WTC11 (cell line): ENCODE measurements at regions not wholly inside any gene's neighbourhood (a gene's known extent, or its start where the extent isn't known, plus 50 kb on each side); places are given as distances from the start of the nearest gene placed in this dataset.

ENCODE experiments used
- ATF3 ChIP-seq: sonication (generic); formaldehyde crosslinking; conservative IDR thresholded peaks from 2 replicates; pipeline ENCODE4 v1.8.1; 2022; ENCODE audit warnings: mild to moderate bottlenecking, missing genetic modification reagents
- CTCF ChIP-seq: fragments of 200-600 bp; IDR thresholded peaks from 2 replicates; pipeline ENCODE4 v1.8.0; 2022; ENCODE audit warnings: antibody characterized with exemption
- E2F1 ChIP-seq: sonication (generic); formaldehyde crosslinking; IDR thresholded peaks from 2 replicates; pipeline ENCODE4 v1.8.0; 2022; ENCODE audit warnings: mild to moderate bottlenecking, missing genetic modification reagents
- MLX ChIP-seq: sonication (generic); formaldehyde crosslinking; IDR thresholded peaks from 2 replicates; pipeline ENCODE4 v1.8.1; 2023; ENCODE audit warnings: mild to moderate bottlenecking, missing genetic modification reagents, moderate library complexity
- TCF7 ChIP-seq: sonication (generic); formaldehyde crosslinking; IDR thresholded peaks from 2 replicates; pipeline ENCODE4 v1.8.0; 2022; ENCODE audit warnings: mild to moderate bottlenecking, low read depth, missing genetic modification reagents, moderate library complexity
- ZNF263 ChIP-seq: sonication (generic); formaldehyde crosslinking; IDR thresholded peaks from 2 replicates; pipeline ENCODE4 v1.8.1; 2022; ENCODE audit warnings: low read depth, mild to moderate bottlenecking, moderate library complexity, missing genetic modification reagents

- TF ChIP-seq MLX (no peak), ZNF263 (CRISPR knock-in tag) (no peak), ATF3 (CRISPR knock-in tag) (no peak), CTCF (no peak), TCF7 (no peak), E2F1 (CRISPR knock-in tag) (no peak)
Measured at GRCh38 chr10:23581906-23582450, 143.1 kb downstream of the OTUD1 start.
